Tongue (tissue), 1 donor: ENCODE measurements at regions not wholly inside any gene's neighbourhood (a gene's known extent, or its start where the extent isn't known, plus 50 kb on each side); places are given as distances from the start of the nearest gene placed in this dataset.
"Not testable (repeated sequence)": the region's sequence is repeated elsewhere in the genome, so short reads cannot be mapped to it uniquely, and the experiment has no call there.

Experiments used
- DNase-seq: peaks from one replicate; pipeline ENCODE4 v3.0.0-alpha.2; 2015

- DNase-seq = peak; percentile 20
Measured at GRCh38 chr13:50485979-50486935, 357.2 kb downstream of the DLEU7 start.

GRCh38 chr13:50493683-50494082, 349.8 kb downstream of the DLEU7 start:
- DNase-seq = no peak

GRCh38 chr13:50494138-50494537, 349.4 kb downstream of the DLEU7 start:
- DNase-seq = no peak

- DNase-seq = not testable (repeated sequence)
Measured at GRCh38 chr13:50503212-50503611, 340.3 kb downstream of the DLEU7 start.

GRCh38 chr13:50509167-50509566, 334.3 kb downstream of the DLEU7 start:
- DNase-seq = no peak

GRCh38 chr13:50509771-50510441, 333.6 kb downstream of the DLEU7 start:
- no peak for DNase-seq

- not testable (repeated sequence) for DNase-seq
Measured at GRCh38 chr13:50510885-50511545, 332.5 kb downstream of the DLEU7 start.

- no peak for DNase-seq
Measured at GRCh38 chr13:50511877-50512341, 331.6 kb downstream of the DLEU7 start.

- peak; percentile 83 for DNase-seq
Measured at GRCh38 chr13:50512474-50513299, 330.8 kb downstream of the DLEU7 start.

- DNase-seq = peak; percentile 61
Measured at GRCh38 chr13:50513300-50513877, 330.1 kb downstream of the DLEU7 start.

- no peak for DNase-seq
Measured at GRCh38 chr13:50514249-50514648, 329.2 kb downstream of the DLEU7 start.

- no peak for DNase-seq
Measured at GRCh38 chr13:50518131-50518530, 325.4 kb downstream of the DLEU7 start.

GRCh38 chr13:50518781-50519201, 324.7 kb downstream of the DLEU7 start:
- peak; percentile 71 for DNase-seq

GRCh38 chr13:50519866-50520265, 323.6 kb downstream of the DLEU7 start:
- no peak for DNase-seq

GRCh38 chr13:50521006-50521830, 322.3 kb downstream of the DLEU7 start:
- peak; percentile 25 for DNase-seq

- peak; percentile 79 for DNase-seq
Measured at GRCh38 chr13:50521831-50522149, 321.7 kb downstream of the DLEU7 start.

- no peak for DNase-seq
Measured at GRCh38 chr13:50522506-50522905, 321.0 kb downstream of the DLEU7 start.

- no peak for DNase-seq
Measured at GRCh38 chr13:50523307-50523706, 320.2 kb downstream of the DLEU7 start.

GRCh38 chr13:50524560-50524959, 318.9 kb downstream of the DLEU7 start:
- DNase-seq = no peak

GRCh38 chr13:50526661-50527071, 316.8 kb downstream of the DLEU7 start:
- peak; percentile 58 for DNase-seq

- DNase-seq = no peak
Measured at GRCh38 chr13:50527188-50527587, 316.3 kb downstream of the DLEU7 start.
